ENCODE measurements at regions not wholly inside any gene's neighbourhood (a gene's known extent, or its start where the extent isn't known, plus 50 kb on each side); places are given as distances from the start of the nearest gene placed in this dataset.

GRCh38 chr11:119934866-119935265, 203.0 kb downstream of the TRIM29 start:
- no peak for DNase-seq

GRCh38 chr11:119934267-119934666, 203.6 kb downstream of the TRIM29 start:
- DNase-seq: no peak

- no peak for DNase-seq
Observed at GRCh38 chr11:119933584-119933983, 204.3 kb downstream of the TRIM29 start.

GRCh38 chr11:119932828-119933562, 204.0 kb upstream of the NECTIN1 start:
- DNase-seq: no peak

GRCh38 chr11:119928047-119928446, 199.0 kb upstream of the NECTIN1 start:
- DNase-seq: no peak

GRCh38 chr11:119924017-119924416, 195.0 kb upstream of the NECTIN1 start:
- DNase-seq: no peak

- DNase-seq: no peak
Observed at GRCh38 chr11:119921571-119921970, 192.6 kb upstream of the NECTIN1 start.

- no peak for DNase-seq
Observed at GRCh38 chr11:119920666-119921387, 191.8 kb upstream of the NECTIN1 start.

- DNase-seq: no peak
Observed at GRCh38 chr11:119919656-119920055, 190.7 kb upstream of the NECTIN1 start.

- no peak for DNase-seq
Observed at GRCh38 chr11:119918347-119918746, 189.3 kb upstream of the NECTIN1 start.

GRCh38 chr11:119916568-119916967, 187.6 kb upstream of the NECTIN1 start:
- DNase-seq: no peak

GRCh38 chr11:119912229-119912628, 183.2 kb upstream of the NECTIN1 start:
- DNase-seq: no peak

- DNase-seq: no peak
Observed at GRCh38 chr11:119910650-119911049, 181.7 kb upstream of the NECTIN1 start.

GRCh38 chr11:119910051-119910450, 181.1 kb upstream of the NECTIN1 start:
- no peak for DNase-seq

- DNase-seq: no peak
Observed at GRCh38 chr11:119909495-119909894, 180.5 kb upstream of the NECTIN1 start.

GRCh38 chr11:119909077-119909476, 180.1 kb upstream of the NECTIN1 start:
- no peak for DNase-seq

GRCh38 chr11:119908573-119908904, 179.5 kb upstream of the NECTIN1 start:
- DNase-seq: no peak

GRCh38 chr11:119907878-119908572, 179.0 kb upstream of the NECTIN1 start:
- no peak for DNase-seq

GRCh38 chr11:119907122-119907851, 178.3 kb upstream of the NECTIN1 start:
- DNase-seq: no peak

- DNase-seq: no peak
Observed at GRCh38 chr11:119906376-119906775, 177.4 kb upstream of the NECTIN1 start.

- no peak for DNase-seq
Observed at GRCh38 chr11:119905162-119905561, 176.2 kb upstream of the NECTIN1 start.

GRCh38 chr11:119904531-119905035, 175.6 kb upstream of the NECTIN1 start:
- DNase-seq: no peak

- DNase-seq: no peak
Observed at GRCh38 chr11:119903821-119904220, 174.8 kb upstream of the NECTIN1 start.

Measured in RPMI8226 (cell line).